ENCODE measurements at regions not wholly inside any gene's neighbourhood (a gene's known extent, or its start where the extent isn't known, plus 50 kb on each side); places are given as distances from the start of the nearest gene placed in this dataset.
A peak's percentile ranks its signal among the peaks of the same experiment; 100 is the strongest.

DNA sequence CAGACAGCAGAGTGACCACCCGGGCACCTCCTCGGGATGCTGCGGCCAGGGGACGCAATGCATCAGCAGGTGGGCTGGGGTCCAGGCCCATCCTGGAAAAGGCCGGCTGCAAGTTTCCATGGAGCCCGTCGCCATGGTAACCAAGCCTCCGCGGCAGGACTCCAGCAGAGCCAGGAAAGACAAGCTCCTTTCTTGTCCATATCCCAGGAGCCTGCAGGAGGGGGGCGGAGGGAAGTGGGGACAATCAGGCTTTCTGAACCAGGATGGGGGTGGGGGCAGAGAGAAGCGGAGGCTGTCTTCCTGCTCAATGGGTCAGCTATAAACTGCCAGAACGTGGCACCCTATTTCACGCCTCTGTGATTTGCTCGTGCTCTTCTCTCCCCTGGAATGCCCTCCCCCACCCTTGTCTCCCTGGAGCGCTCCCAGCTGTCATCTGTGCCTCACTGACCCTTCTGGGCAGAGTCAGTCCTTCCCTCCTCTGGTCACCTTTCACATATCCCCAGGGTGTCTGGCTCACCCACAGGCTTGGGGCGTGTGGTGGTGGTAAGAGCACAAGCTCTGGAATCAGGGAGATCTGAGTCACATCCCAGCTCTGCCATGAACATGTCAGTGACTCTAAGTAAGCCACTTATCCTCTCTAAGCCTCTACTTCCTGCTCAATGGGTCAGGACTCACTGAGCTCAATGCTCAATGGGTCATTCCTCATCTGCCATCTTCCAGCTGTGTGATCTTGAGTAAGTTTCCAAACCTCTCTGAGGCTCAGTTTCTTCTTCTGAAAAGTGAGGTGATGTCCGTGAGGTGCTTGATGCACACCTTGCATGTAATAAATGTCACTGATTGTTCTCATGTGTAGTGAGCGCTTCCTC lies 58.9 kb upstream of the LAPTM5 start:
- WGBS, 3 donors, result 16 to 20% (median 17%) methylated on average over 17 to 18 of the region's 18 CpGs
- no peak overlapping the region for H3K27ac ChIP-seq
- H3K4me3 ChIP-seq, result no peak overlapping the region
- TF ChIP-seq, protein P1, sequence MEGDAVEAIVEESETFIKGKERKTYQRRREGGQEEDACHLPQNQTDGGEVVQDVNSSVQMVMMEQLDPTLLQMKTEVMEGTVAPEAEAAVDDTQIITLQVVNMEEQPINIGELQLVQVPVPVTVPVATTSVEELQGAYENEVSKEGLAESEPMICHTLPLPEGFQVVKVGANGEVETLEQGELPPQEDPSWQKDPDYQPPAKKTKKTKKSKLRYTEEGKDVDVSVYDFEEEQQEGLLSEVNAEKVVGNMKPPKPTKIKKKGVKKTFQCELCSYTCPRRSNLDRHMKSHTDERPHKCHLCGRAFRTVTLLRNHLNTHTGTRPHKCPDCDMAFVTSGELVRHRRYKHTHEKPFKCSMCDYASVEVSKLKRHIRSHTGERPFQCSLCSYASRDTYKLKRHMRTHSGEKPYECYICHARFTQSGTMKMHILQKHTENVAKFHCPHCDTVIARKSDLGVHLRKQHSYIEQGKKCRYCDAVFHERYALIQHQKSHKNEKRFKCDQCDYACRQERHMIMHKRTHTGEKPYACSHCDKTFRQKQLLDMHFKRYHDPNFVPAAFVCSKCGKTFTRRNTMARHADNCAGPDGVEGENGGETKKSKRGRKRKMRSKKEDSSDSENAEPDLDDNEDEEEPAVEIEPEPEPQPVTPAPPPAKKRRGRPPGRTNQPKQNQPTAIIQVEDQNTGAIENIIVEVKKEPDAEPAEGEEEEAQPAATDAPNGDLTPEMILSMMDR (IDR thresholded peaks at IDR 0.05), result no peak
- ATAC-seq, result peak; percentile 36 to 74 (median 58)
- peak in 1 of 2 donors; percentile 33 for DNase-seq
- no peaks in the 10 kb centered on the region for H3K36me3 ChIP-seq (ENCODE audit: insufficient read depth in 1 of 2, low read depth in 1 of 2)
- H3K4me1 ChIP-seq, result no peaks in the 10 kb centered on the region
- peaks cover 0 to 24% (median 1%) of the 10 kb centered on the region in 3 donors for H3K27me3 ChIP-seq (ENCODE audit: insufficient read depth in 3 of 3, low read length in 2 of 3)
- no peaks in the 10 kb centered on the region for H3K9me3 ChIP-seq
- intact Hi-C loops (cut with DNase I), result no loop called here

DNA sequence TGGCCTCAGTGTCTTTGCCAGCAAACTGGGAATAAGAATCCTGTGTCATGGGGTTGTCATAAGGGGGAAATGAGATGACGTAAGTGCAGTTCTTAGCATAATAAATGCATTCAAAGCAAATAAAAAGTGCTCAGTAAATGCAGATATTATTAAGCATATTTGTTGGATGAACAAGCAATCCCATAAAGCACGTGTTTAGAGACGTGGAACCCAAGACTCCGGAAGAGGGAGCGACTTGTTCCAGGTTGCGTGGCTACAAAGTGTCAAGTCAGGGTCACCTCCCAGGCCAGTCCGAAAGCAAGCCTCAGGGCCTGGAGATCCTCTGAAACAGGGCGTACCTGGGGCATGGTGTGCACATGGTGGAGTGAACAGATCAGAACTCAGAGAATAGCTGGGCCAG lies 58.0 kb upstream of the LAPTM5 start:
- intact Hi-C loops (cut with DNase I), result no loop called here
- Histone ChIP-seq H3K4me1 (no peaks in the 10 kb centered on the region), H3K27ac (no peak overlapping the region), H3K36me3 (ENCODE audit: insufficient read depth in 1 of 2, low read depth in 1 of 2) (no peaks in the 10 kb centered on the region), H3K4me3 (no peak overlapping the region), H3K27me3 (ENCODE audit: insufficient read depth in 3 of 3, low read length in 2 of 3) (peaks cover 0 to 24% (median 1%) of the 10 kb centered on the region in 3 donors), H3K9me3 (no peaks in the 10 kb centered on the region)
- TF ChIP-seq, protein P1 (IDR thresholded peaks at IDR 0.05), result no peak
- ATAC-seq, result no peak
- DNase-seq, result no peak
- WGBS, 3 donors, result 91 to 94% (median 92%) methylated on average over 8 of the region's 8 CpGs

DNA sequence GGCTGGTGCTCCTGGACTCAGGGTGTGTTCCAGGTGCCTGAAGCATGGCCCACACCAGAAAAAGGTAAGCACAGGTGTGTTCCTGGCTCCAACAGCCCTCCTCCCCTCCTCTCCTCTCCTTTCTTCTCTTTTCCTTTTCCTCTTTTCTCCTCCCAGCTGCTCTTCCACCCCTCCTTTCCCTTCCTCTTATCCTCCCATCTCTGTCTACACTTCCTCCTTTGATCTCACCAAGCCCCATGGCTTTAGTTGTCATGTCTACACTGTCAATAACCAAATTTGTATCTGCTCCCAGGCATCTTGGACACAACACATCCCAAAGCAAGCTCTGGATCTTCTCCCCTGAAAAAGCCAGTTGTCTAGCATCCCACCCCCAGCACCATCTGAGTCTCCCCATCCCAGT lies 56.7 kb upstream of the LAPTM5 start:
- peaks cover 0 to 24% (median 1%) of the 10 kb centered on the region in 3 donors for H3K27me3 ChIP-seq (ENCODE audit: insufficient read depth in 3 of 3, low read length in 2 of 3)
- no peaks in the 10 kb centered on the region for H3K4me1 ChIP-seq
- H3K4me3 ChIP-seq, result no peak overlapping the region
- no peaks in the 10 kb centered on the region for H3K36me3 ChIP-seq (ENCODE audit: insufficient read depth in 1 of 2, low read depth in 1 of 2)
- ATAC-seq (no peak), DNase-seq (no peak)
- intact Hi-C loops (cut with DNase I), result no loop called here
- no peaks in the 10 kb centered on the region for H3K9me3 ChIP-seq
- TF ChIP-seq, protein P1 (IDR thresholded peaks at IDR 0.05), result no peak
- H3K27ac ChIP-seq, result no peak overlapping the region

DNA sequence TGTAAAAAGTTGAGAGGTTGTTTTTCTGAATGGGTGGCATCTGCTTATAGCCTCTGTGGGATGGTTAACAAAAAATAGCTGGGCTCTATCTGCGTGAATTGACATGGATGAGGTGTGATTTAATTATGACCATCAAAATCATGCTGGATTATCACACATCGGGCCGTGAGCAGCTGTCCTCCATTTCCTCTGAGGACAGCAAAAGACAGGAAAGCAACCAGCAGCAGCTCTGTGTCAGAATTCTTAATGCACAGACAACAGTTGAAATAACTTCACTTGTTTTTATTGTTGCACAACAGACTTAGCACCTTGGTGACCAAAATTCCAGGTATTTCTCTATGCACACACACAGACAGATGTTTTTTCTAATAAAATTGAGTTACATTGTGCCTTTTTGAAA lies 54.5 kb upstream of the LAPTM5 start:
- Histone ChIP-seq H3K9me3 (no peaks in the 10 kb centered on the region), H3K36me3 (ENCODE audit: insufficient read depth in 1 of 2, low read depth in 1 of 2) (no peaks in the 10 kb centered on the region), H3K4me3 (no peak overlapping the region), H3K27ac (no peak overlapping the region), H3K27me3 (ENCODE audit: insufficient read depth in 3 of 3, low read length in 2 of 3) (peaks cover 0 to 24% (median 1%) of the 10 kb centered on the region in 3 donors), H3K4me1 (no peaks in the 10 kb centered on the region)
- TF ChIP-seq, protein P1 (IDR thresholded peaks at IDR 0.05), result no peak
- WGBS, 3 donors, result 44 to 55% (median 50%) methylated on average over 3 of the region's 3 CpGs
- intact Hi-C loops (cut with DNase I), result no loop called here
- ATAC-seq (no peak), DNase-seq (no peak)

DNA sequence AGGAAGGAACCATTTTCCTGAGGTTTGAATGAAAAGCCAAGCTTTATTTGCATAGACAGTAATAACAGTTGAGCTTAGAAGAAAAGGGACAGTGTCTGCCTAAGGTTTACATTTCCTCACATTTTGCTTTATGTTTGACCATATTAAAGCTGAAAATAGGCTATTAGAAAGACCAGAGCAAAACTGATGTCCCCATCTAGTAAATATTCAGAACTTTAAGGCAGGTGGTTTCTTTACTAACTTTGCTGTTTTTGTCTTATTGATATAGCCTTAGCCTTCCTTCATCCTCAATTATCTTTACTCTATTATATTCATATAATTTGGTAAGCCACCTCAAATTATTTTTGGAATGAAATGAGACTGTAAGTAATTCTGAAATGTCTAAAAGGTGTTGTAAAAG lies 53.6 kb upstream of the LAPTM5 start:
- no peaks in the 10 kb centered on the region for H3K9me3 ChIP-seq
- no peak for ATAC-seq
- H3K27me3 ChIP-seq (ENCODE audit: insufficient read depth in 3 of 3, low read length in 2 of 3), result peaks cover 0 to 28% (median 1%) of the 10 kb centered on the region in 3 donors
- no peaks in the 10 kb centered on the region for H3K36me3 ChIP-seq (ENCODE audit: insufficient read depth in 1 of 2, low read depth in 1 of 2)
- no peak overlapping the region for H3K27ac ChIP-seq
- no peak for DNase-seq
- TF ChIP-seq, protein P1 (IDR thresholded peaks at IDR 0.05), result no peak
- H3K4me1 ChIP-seq, result no peaks in the 10 kb centered on the region
- no peak overlapping the region for H3K4me3 ChIP-seq
- intact Hi-C loops (cut with DNase I), result no loop called here

Measured in psoas muscle (tissue), 7 donors.